GM19468 (cell line): ENCODE measurements at regions not wholly inside any gene's neighbourhood (a gene's known extent, or its start where the extent isn't known, plus 50 kb on each side); places are given as distances from the start of the nearest gene placed in this dataset.

ENCODE experiments used
- ATAC-seq: cut with Tn5 transposase; IDR thresholded peaks from one replicate; pipeline ENCODE4 v1.9.1; 2021; ENCODE audit warnings: mild to moderate bottlenecking, moderate library complexity, moderate number of reproducible peaks; ENCODE audit not compliant: unreplicated experiment; ENCODE audit errors: extremely low read depth

GRCh38 chr4:126057371-126057770 is 742.6 kb downstream of the FAT4 start:
- no peak for ATAC-seq

GRCh38 chr4:126058596-126058995 is 743.8 kb downstream of the FAT4 start:
- no peak for ATAC-seq

DNA sequence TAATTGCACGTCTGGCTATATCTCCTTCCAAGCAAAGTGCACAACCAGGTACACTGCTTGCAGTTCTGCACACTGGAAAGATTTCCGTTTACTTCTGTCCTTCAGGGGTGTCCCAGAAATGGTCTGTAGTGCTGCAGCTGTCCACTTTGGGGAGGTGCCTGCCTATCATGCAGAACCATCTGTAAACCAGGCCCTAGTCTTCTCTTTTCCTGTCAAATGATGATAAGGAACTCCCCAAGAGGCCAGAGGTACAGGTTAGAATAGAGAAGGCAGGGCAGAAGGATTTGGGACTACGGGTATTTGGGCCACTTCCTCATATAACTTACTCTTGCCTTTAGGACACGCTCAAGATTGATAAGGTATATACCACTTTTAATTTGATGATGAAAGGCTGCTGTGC is 746.9 kb downstream of the FAT4 start:
- no peak for ATAC-seq

- no peak for ATAC-seq
Measured at GRCh38 chr4:126065016-126065415, 750.3 kb downstream of the FAT4 start.

- ATAC-seq: no peak
Measured at GRCh38 chr4:126071346-126072333, 756.9 kb downstream of the FAT4 start.

GRCh38 chr4:126081336-126081735 is 766.6 kb downstream of the FAT4 start:
- ATAC-seq: no peak

DNA sequence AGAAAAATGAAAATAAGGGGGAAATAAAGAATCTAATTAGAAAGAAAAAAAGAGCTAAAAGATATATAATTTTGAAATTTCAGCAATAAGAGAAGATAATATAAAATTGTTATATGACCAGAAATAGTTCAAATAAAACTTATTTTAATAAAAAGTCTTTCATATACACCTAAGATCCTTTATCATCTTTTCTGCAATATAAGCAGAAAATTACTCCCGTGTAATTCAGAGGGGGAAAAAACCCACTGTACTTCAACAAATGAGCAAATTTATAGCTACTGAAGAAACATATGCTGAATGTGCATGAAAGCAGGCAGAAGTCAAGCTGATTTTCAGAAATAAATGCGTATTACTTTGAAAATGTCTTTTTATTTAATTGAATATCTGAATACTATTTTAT is 771.3 kb downstream of the FAT4 start:
- ATAC-seq: no peak

- ATAC-seq: no peak
Measured at GRCh38 chr4:126087101-126087500, 772.3 kb downstream of the FAT4 start.

- ATAC-seq: no peak
Measured at GRCh38 chr4:126097155-126097799, 782.5 kb downstream of the FAT4 start.

DNA sequence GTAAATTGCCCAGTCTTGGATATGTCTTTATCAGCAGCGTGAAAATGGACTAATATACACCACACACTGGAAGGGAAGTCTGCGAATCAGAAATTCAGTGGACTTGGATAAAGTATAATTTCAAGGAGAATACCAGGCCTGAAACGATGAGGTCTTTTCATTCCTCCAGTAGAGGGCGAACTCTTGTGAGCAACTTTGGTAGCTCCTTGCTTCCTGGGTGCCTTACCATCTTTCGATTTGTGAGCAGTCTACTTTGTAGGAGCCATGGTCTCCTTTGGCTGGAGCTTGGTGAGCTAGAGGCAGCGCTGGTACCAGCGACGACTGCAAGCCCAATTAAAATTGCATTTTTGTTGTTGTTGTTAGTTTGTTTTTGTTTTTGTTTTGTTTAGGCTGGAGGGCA is 791.9 kb downstream of the FAT4 start:
- ATAC-seq: no peak

DNA sequence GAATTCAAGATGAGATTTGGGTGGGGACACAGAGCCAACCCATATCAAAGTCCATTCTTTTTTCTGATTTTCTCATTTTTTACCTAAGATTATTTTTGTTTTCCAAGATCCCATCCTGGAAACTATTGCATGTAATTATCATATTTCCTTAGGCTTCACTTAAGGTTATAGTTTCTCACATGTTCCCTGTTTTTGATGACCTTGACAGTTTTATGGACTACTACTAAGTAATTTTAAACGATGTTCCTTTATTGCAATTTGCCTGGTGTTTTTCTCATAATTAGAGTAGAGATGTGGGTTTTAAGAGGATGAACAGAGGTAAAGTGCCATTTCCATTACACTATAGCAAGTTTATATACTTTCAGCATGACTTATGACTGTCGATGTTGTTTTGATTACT is 795.1 kb downstream of the FAT4 start:
- no peak for ATAC-seq

DNA sequence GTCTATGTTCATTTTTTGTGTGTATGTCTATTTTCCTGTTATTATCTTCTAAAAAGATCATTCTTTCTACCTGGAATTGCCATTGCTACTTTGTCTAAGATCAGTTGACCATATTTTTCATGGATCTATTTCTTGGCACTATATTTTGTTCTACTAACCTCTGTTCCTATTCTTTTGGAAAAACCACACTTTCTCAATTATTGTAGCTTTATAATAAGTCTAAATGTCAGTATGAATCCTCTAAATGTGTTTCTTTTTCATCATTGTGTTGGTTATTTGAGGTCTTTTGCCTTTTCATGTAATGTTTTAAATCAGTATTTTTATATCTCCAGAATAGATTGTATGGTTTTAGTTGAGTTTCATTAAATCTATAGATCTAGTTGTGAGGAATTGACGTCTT is 798.3 kb downstream of the FAT4 start:
- no peak for ATAC-seq

DNA sequence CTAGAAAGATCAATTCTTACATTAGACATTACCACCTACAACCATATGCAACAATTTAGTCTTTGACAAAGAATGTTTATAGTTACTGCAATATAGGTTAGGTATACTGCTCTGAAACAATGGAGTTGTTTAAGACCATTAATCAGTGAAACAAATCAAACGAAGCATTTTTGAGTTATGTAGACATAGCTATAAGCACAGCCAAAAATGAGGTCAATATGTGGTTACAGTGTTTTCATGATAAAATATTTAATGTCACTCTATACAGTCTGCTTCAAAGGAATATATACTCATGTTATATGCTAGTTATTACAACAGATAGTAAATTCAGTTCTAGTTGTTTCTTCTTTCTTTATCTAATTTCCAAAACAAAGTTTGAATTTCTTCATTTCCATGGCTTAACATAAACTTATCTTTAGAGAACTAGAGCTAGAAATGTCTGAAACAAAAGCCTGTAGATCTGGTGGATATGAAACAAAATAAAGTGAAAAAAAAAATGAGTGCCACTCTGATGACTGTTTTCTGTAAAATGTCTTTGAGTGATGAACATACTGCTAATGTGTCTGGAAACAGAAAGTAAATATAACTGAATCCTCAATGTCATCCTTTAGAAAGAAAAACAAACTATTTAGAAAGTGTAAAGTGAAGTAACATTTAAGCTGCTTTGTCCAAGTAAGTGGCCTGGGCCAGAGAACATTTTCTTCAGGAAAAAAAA is 809.0 kb downstream of the FAT4 start:
- ATAC-seq: no peak

DNA sequence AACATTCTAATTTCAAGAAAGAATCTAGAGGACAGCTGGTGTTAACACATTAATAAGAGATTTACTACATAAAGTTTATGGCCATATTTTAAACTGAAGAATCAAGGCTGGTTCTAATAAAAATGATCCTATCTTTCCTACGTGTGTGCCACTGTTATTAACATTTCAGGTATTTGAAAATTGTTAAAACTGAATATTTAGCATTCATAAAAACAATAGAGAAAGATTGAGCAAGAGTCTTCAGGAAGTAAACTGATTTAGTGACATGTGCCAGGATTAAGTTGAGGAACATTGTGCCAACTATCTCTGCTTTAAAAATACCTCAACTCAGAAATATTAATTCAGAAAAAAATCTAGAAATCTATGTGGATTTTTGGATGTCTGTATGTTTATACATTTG is 810.1 kb downstream of the FAT4 start:
- ATAC-seq: no peak

- ATAC-seq: no peak
Measured at GRCh38 chr4:126130215-126130614, 815.5 kb downstream of the FAT4 start.

DNA sequence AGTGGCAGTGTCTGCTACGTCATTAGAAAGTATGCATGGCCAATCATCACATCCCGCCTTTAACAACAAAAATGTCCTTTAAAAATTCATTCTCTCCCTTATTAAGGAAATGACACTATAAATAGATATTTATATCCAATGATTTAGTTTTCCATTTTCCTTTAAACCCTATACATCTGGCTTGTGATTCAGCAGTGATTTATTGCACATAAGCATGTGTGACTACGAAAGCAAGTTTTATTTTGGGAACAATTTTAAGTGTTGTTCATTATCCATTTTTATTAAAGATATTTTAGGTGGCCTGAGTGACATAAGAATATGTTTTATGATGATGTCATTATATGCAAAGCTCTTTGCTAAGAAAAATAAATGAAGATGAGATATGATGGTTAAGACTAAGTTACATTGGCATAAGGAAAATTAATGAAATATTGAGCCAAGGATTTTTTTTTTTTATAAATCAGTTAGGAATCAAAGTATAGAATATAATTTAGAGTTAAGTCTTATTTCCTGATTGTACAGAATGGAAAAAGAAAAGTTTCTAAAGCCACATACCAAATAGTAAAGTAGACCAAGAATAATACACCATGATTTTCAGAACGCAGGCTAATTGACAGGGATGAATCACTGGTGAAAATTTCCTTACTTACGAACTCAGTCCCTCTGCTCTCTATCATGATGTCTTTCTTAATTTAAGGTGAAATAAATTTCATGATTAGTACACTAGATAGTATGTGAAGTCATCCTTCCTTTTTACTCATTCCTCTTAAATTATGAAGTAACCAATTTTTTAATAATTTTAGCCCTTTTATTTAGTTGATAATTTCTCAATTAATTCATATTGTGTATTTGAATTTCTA is 822.4 kb downstream of the FAT4 start:
- no peak for ATAC-seq

GRCh38 chr4:126137782-126138170 is 823.0 kb downstream of the FAT4 start:
- no peak for ATAC-seq

DNA sequence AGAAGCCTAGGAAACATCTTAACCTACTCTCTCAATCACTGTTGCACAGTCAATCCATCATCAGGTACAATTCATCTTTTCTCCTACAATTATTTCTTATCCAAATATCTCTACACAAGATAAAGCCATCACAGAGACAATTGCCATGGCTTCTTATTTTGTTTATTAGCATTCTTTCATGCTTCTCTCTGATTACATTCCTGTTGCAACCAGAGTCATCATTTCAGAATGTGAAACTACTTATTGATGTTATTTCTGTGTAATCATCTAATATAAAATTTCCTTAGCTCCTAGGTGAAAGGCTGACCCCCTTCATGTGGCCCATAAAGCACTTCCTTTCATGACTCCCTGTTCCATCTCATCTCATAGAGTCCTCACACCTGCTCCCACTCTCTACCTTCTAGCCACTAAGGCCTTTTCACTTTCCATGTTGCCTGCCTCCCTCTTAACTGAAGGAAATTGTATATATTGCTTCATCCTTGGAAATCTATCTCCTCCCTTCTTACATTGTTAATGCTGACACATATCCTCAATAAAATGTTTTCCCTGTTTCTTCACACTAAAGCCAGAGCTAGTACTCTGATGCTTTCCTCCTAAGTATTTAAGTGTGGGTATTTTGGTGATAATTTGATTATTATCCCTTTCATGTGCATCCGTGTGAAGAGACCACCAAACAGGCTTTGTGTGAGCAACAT is 829.9 kb downstream of the FAT4 start:
- ATAC-seq: no peak

DNA sequence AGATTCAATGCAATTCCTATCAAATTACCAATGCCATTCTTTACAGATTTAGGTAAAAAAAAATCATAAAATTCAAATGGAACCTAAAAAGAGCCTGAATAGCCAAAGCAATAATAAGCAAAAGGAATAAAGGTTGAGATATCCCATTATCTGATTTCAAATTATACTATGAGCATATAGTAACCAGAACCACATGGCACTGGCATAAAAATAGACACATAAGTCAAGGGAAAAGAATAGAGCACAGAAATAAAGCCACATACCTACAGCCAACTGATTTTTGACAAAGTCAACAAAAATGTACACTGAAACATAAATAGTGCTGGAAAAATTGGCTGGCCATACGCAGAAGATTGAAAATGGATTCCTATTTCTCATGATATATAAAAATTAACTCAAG is 853.7 kb downstream of the FAT4 start:
- no peak for ATAC-seq
